ENCODE measurements at regions not wholly inside any gene's neighbourhood (a gene's known extent, or its start where the extent isn't known, plus 50 kb on each side); places are given as distances from the start of the nearest gene placed in this dataset.

- DNase-seq (ENCODE audit: low read depth in 1 of 2, low spot score in 1 of 2) (no peak), ATAC-seq (no peak), FAIRE-seq (no peak)
- H3K27ac ChIP-seq: no peak overlapping the region
- H3K9me3 ChIP-seq: no peaks in the 10 kb centered on the region
- H3K4me1 ChIP-seq: no peaks in the 10 kb centered on the region
- no peak overlapping the region for H3K4me2 ChIP-seq
- TF ChIP-seq RFX5 (IDR thresholded peaks at IDR 0.05): no peak
- TF ChIP-seq BHLHE40 (IDR thresholded peaks at IDR 0.05; ENCODE audit: low read depth, low read length): no peak
- no peak for TF ChIP-seq MYC (IDR thresholded peaks at IDR 0.05; ENCODE audit: borderline replicate concordance, low read length)
- no peak for TF ChIP-seq HMGXB4 (CRISPR knock-in tag; IDR thresholded peaks at IDR 0.05; ENCODE audit: borderline replicate concordance)
- TF ChIP-seq SMC3 (IDR thresholded peaks at IDR 0.05): no peak
- TF ChIP-seq, protein P1, sequence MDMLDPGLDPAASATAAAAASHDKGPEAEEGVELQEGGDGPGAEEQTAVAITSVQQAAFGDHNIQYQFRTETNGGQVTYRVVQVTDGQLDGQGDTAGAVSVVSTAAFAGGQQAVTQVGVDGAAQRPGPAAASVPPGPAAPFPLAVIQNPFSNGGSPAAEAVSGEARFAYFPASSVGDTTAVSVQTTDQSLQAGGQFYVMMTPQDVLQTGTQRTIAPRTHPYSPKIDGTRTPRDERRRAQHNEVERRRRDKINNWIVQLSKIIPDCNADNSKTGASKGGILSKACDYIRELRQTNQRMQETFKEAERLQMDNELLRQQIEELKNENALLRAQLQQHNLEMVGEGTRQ (IDR thresholded peaks at IDR 0.05): no peak
- TF ChIP-seq NPAS2 (CRISPR knock-in tag; IDR thresholded peaks at IDR 0.05; ENCODE audit: borderline replicate concordance): no peak
- TF ChIP-seq KDM5A (IDR thresholded peaks at IDR 0.05): no peak
- TF ChIP-seq, protein P2, sequence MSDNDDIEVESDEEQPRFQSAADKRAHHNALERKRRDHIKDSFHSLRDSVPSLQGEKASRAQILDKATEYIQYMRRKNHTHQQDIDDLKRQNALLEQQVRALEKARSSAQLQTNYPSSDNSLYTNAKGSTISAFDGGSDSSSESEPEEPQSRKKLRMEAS (IDR thresholded peaks at IDR 0.05): no peak
- no peak for TF ChIP-seq HEYL (CRISPR knock-in tag; IDR thresholded peaks at IDR 0.05)
- no peak for TF ChIP-seq HOXA7 (CRISPR knock-in tag; IDR thresholded peaks at IDR 0.05)
- no peak for TF ChIP-seq CBX2 (IDR thresholded peaks at IDR 0.05; ENCODE audit: borderline replicate concordance, low read depth)
- no peak for TF ChIP-seq NR3C1 (IDR thresholded peaks at IDR 0.05)
- TF ChIP-seq POLR2AphosphoS2 (conservative IDR thresholded peaks at IDR 0.05; ENCODE audit: low read length): no peak
- no peak for TF ChIP-seq TP53 (CRISPR knock-in tag; IDR thresholded peaks at IDR 0.05)
- TF ChIP-seq EHMT2 (IDR thresholded peaks at IDR 0.05; ENCODE audit: low read depth): no peak
- no peak for TF ChIP-seq EHF (CRISPR knock-in tag; IDR thresholded peaks at IDR 0.05)
- TF ChIP-seq JUNB (IDR thresholded peaks at IDR 0.05): no peak
- no peak for TF ChIP-seq KDM1A (IDR thresholded peaks at IDR 0.05; ENCODE audit: low read depth)
- no peak for TF ChIP-seq RARB (CRISPR knock-in tag; IDR thresholded peaks at IDR 0.05)
- CTCF ChIA-PET: interaction anchor here (0.7 kb wide), 1 partner anchor 894 kb away, joined by 3 read pairs; no protein-coding TSS in a partner anchor
- POLR2A ChIA-PET: no interaction called here
- H3K4me3 ChIP-seq: no peak overlapping the region
- WGBS (ENCODE audit: missing lambda C conversion rate): 43% methylated on average over 4 of the region's 4 CpGs
Measured at GRCh38 chr21:35111321-35111930, 62.3 kb upstream of the RUNX1 start.

DNA sequence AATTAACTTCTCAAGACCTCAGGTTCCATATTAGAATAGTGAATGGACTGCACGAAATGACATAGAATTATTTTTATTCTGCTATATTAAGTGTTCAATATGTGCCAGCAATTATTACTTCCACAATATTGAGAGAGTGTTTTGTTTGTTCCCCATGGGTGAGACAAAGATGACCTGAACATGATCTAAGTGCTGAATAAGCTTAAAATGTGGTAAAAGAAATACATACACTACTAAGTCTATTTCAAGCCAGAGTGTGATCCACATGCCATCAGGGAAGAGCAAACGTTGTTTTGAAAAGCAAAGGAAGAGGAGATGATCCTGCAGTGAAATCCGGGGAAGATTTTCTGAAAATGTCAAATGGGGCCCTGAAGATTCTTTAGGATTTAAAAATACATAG, 59.8 kb upstream of the RUNX1 start:
- Histone ChIP-seq H3K4me2 (no peak overlapping the region), H3K27ac (no peak overlapping the region), H3K4me3 (no peak overlapping the region), H3K9me3 (no peaks in the 10 kb centered on the region), H3K4me1 (no peaks in the 10 kb centered on the region)
- DNase-seq (ENCODE audit: low read depth in 1 of 2, low spot score in 1 of 2) (no peak), ATAC-seq (no peak), FAIRE-seq (no peak)
- TF ChIP-seq RARB (CRISPR knock-in tag; IDR thresholded peaks at IDR 0.05): no peak
- TF ChIP-seq MAFK (IDR thresholded peaks at IDR 0.05; ENCODE audit: partially characterized antibody): peak; percentile 27
- ChIA-PET POLR2A (no interaction called here), CTCF (no interaction called here)
- WGBS (ENCODE audit: missing lambda C conversion rate): 36% methylated on average over 3 of the region's 3 CpGs

DNA sequence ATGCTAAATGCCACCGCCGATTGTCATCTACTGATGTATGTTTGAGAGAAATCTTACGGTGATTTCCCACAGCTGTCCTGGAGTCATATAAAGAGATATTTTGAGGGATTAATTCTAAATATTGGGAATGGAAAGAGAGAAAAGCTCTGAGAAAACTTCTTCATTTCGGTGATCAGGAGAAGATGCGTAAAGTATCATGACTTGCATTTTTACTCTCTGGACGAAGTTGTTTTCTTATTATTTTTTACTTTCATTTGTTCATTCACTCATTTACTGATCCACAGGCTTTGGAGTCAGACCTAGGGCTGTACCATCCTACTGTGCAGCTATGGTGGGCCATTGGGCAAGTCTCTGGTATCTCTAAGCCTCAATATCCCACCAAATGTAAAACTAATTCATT, 58.4 kb upstream of the RUNX1 start:
- Histone ChIP-seq H3K9me3 (no peaks in the 10 kb centered on the region), H3K4me3 (no peak overlapping the region), H3K27ac (no peak overlapping the region), H3K4me2 (no peak overlapping the region), H3K4me1 (no peaks in the 10 kb centered on the region)
- 64% methylated on average over 6 of the region's 6 CpGs for WGBS (ENCODE audit: missing lambda C conversion rate)
- ChIA-PET POLR2A (no interaction called here), CTCF (no interaction called here)
- TF ChIP-seq NFE2L2 (conservative IDR thresholded peaks at IDR 0.05; ENCODE audit: low read length) (peak; percentile 49; the same call in 1 of the 2 replicates), CBX2 (IDR thresholded peaks at IDR 0.05; ENCODE audit: borderline replicate concordance, low read depth) (no peak)
- DNase-seq (ENCODE audit: low read depth in 1 of 2, low spot score in 1 of 2): no peak
- no peak for ATAC-seq
- no peak for FAIRE-seq

Data from A549 (cell line).